ENCODE measurements at regions not wholly inside any gene's neighbourhood (a gene's known extent, or its start where the extent isn't known, plus 50 kb on each side); places are given as distances from the start of the nearest gene placed in this dataset.

- TF ChIP-seq EZH2 (IDR thresholded peaks at IDR 0.05; ENCODE audit: borderline replicate concordance) (no peak), CTCF (IDR thresholded peaks at IDR 0.05; ENCODE audit: poor library complexity) (no peak), EZH2phosphoT487 (IDR thresholded peaks at IDR 0.05; ENCODE audit: low read depth, severe bottlenecking, unreplicated experiment) (no peak)
Observed at GRCh38 chr7:29684787-29685650, 121.3 kb upstream of the WIPF3 start.
